ENCODE measurements at regions not wholly inside any gene's neighbourhood (a gene's known extent, or its start where the extent isn't known, plus 50 kb on each side); places are given as distances from the start of the nearest gene placed in this dataset.
A peak's percentile ranks its signal among the peaks of the same experiment; 100 is the strongest.
"Not testable (repeated sequence)": the region's sequence is repeated elsewhere in the genome, so short reads cannot be mapped to it uniquely, and the experiment has no call there.

DNA sequence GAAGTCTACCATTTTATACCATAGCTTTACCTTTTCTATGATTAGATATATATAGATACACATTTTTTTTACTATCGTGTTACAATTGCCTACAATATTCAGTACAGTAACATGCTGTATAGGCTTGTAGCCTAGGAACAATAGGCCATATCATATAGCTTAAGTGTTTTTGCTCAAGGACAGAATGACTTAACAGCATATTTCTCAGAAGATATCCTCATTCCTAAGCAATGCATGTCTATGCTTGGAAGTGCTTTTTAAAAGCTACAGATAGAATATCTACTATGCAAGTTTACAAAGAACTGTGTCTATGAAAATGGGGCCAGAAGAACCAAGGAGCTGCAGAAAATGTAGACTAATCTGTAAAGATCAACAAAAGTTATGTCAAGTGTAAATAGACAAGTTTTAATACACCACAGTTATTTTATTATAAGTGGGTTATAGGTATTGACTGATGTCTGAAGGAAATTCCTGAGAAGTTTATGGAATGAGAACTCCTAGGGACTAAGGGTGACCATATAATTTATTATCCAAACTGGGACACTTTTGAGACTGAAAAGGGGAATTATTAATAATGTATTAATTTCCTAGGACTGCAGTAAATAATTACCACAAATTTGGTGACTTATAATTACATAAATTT is 138.7 kb upstream of the TGFBR2 start:
- DNase-seq (ENCODE audit: low read depth), result no peak

GRCh38 chr3:30469133-30469532 is 137.3 kb upstream of the TGFBR2 start:
- no peak for DNase-seq (ENCODE audit: low read depth)

- no peak for DNase-seq (ENCODE audit: low read depth)
These were observed 135.9 kb upstream of the TGFBR2 start for GRCh38 chr3:30470496-30470895.

- peak; percentile 20 for DNase-seq (ENCODE audit: low read depth)
These were observed 135.3 kb upstream of the TGFBR2 start for GRCh38 chr3:30471066-30471465.

GRCh38 chr3:30471796-30472489 is 134.5 kb upstream of the TGFBR2 start:
- DNase-seq (ENCODE audit: low read depth), result no peak

- DNase-seq (ENCODE audit: low read depth), result no peak
These were observed 132.9 kb upstream of the TGFBR2 start for GRCh38 chr3:30473374-30474051.

DNA sequence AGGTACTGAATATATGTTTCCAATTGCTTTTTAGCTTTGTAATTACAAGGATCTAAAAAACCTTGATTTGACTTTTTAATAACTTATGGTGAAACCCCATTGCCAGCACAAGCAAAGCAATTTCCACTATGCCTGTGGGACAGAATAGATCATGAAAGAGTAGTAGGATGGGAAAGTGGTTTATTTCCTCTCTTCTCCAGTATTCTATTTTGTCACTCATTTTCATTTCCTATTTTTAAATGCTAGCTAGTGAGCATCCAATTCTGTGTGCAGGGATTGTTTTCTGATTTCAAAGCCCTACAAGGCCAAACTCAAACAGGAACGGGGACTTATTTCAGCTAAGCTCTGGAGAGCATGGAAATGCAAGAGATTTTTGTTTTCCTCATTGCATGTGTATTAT is 132.0 kb upstream of the TGFBR2 start:
- no peak for DNase-seq (ENCODE audit: low read depth)

DNA sequence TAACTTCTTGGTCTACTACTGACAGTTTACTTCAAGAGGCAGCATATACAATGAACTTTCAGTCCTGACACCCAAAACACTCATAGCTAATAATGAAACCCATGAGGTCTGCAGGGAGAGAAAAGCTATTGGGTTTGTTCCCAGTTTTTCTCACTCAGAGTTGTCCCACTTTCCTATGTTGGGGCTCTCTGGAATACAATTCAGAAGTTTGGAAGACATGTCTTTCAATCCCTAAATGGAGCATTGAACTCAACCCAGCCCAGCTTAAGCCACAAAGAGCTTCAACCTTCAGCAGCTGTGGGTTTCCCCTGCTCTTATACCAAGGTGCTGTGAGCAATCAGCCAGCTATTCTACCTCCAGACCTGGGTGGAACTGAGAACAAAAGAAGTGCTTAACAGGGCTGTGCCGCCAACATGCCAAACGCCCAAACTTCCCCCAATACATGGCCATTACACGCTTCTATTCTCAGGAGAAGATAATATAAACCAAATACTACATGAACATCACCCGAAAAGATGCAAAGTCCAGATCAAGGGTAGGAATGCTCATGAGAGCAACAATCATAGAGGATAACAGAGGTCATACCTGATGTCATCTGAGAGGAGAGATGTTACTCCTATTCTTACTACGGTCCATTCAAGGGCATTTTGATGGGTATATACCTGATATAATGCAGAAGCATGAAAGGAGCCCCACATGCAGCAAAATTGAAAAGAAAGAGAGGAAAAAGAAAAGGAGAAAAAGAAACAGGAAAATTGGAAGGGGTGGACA is 131.2 kb upstream of the TGFBR2 start:
- DNase-seq (ENCODE audit: low read depth), result no peak

GRCh38 chr3:30475809-30476178 is 130.6 kb upstream of the TGFBR2 start:
- no peak for DNase-seq (ENCODE audit: low read depth)

GRCh38 chr3:30476368-30477084 is 129.9 kb upstream of the TGFBR2 start:
- DNase-seq (ENCODE audit: low read depth), result peak; percentile 36

- DNase-seq (ENCODE audit: low read depth), result no peak
These were observed 129.1 kb upstream of the TGFBR2 start for GRCh38 chr3:30477149-30477921.

DNA sequence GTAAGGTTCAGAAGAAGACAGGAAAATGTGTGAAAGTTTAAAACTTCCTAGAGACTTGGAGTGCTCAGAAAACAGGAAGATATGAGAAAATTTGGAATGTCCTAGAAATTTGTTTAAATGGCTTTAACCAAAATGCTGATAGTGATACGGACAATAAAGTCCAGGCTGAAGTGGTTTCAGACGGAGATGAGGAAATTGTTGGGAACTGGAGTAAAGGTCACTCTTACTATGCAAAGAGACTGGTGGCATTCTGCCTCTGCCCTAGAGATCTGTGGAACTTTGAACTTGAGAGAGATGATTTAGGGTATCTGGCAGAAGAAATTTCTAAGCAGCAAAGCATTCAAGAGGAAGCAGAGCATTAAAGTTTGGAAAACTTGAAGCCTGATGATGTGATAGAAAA is 126.7 kb upstream of the TGFBR2 start:
- not testable (repeated sequence) for DNase-seq (ENCODE audit: low read depth)

DNA sequence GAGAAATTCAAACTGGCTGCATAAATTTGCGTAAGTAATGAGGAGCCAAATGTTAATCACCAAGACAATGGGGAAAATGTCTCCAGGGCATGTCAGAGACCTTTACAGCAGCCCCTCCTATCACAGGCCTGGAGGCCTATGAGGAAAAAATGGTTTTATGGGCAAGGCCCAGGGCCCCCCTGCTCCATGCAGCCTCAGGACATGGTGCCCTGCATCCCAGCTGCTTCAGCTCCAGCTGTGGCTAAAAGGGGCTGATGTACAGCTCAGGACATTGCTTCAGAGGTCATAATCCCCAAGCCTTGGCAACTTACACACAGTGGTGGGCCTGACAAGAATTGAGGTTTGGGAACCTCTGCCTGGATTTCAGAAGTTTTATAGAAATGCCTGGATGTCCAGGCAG is 126.2 kb upstream of the TGFBR2 start:
- DNase-seq (ENCODE audit: low read depth), result not testable (repeated sequence)

- no peak for DNase-seq (ENCODE audit: low read depth)
These were observed 125.8 kb upstream of the TGFBR2 start for GRCh38 chr3:30480587-30480986.

DNA sequence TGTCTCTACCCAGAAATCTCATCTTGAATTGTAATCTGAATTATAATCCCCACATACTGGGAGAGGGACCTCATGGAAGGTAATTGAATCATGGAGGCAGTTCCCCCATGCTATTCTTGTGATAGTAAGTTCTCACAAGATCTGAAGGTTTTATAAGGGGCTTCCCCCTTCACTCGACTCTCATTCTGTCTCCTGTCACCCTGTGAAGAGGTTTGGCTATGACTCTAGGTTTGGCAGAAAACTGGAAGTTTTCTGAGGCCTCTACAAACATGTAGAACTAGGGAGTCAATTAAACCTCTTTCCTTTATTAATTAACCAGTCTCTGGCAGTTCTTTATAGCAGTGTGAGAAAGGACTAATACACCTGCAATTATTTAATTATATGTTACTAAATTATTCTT is 125.2 kb upstream of the TGFBR2 start:
- DNase-seq (ENCODE audit: low read depth), result no peak

- peak; percentile 44 for DNase-seq (ENCODE audit: low read depth)
These were observed 122.2 kb upstream of the TGFBR2 start for GRCh38 chr3:30484229-30484628.

GRCh38 chr3:30486368-30486767 is 120.0 kb upstream of the TGFBR2 start:
- no peak for DNase-seq (ENCODE audit: low read depth)

DNA sequence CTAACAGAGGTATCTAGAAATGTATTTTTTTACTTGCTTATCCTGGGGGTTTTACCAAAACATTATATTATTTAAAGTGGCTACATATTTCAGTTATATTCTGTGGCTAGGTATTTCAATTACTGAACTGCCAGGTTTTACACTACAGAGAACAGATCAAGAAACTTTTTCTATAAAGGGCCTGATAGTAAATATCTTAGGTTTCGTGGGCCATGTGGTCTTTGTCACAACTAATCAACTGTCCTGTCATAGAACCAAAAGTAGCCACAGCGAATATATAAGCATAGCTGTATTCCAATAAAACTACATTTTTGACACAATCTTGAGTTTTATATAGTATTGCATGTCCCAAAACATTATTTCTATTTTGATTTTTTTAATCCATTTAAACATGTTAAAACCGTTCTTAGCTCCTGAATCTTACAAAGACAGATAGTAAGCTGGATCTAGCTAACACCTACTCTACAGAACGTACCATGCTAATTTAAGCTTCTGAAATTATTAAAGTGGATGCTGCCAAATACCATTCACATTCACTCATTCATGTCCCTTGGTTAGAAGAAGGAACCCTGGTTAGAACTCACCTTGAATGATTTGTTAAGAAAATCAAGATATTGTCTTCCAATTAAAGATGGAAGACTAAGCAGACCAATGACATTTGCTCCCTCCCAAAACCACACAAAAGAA is 118.2 kb upstream of the TGFBR2 start:
- DNase-seq (ENCODE audit: low read depth), result no peak

GRCh38 chr3:30492322-30493192 is 113.8 kb upstream of the TGFBR2 start:
- DNase-seq (ENCODE audit: low read depth), result no peak
